ENCODE measurements at regions not wholly inside any gene's neighbourhood (a gene's known extent, or its start where the extent isn't known, plus 50 kb on each side); places are given as distances from the start of the nearest gene placed in this dataset.

- TF ChIP-seq, protein P1, sequence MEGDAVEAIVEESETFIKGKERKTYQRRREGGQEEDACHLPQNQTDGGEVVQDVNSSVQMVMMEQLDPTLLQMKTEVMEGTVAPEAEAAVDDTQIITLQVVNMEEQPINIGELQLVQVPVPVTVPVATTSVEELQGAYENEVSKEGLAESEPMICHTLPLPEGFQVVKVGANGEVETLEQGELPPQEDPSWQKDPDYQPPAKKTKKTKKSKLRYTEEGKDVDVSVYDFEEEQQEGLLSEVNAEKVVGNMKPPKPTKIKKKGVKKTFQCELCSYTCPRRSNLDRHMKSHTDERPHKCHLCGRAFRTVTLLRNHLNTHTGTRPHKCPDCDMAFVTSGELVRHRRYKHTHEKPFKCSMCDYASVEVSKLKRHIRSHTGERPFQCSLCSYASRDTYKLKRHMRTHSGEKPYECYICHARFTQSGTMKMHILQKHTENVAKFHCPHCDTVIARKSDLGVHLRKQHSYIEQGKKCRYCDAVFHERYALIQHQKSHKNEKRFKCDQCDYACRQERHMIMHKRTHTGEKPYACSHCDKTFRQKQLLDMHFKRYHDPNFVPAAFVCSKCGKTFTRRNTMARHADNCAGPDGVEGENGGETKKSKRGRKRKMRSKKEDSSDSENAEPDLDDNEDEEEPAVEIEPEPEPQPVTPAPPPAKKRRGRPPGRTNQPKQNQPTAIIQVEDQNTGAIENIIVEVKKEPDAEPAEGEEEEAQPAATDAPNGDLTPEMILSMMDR (IDR thresholded peaks at IDR 0.05), result no peak
- TF ChIP-seq POLR2A (IDR thresholded peaks at IDR 0.05), result no peak
Measured at GRCh38 chr7:69295977-69296376, 302.3 kb upstream of the AUTS2 start.
